A673 (cell line): ENCODE measurements at regions not wholly inside any gene's neighbourhood (a gene's known extent, or its start where the extent isn't known, plus 50 kb on each side); places are given as distances from the start of the nearest gene placed in this dataset.
A peak's percentile ranks its signal among the peaks of the same experiment; 100 is the strongest.

Experiments used
- BruUV-seq: library from RNA; stranded (reverse); fragments of 400-500 nt; replicated peaks from 2 replicates; lab custom pipeline; 2021; lab: Mats Ljungman, UMichigan
- CTCF ChIA-PET: fragments of 300-600 bp; sonication (Branson Sonifier 250); formaldehyde crosslinking; loops from one replicate; lab custom pipeline; 2022; ENCODE audit warnings: antibody characterized with exemption; lab: Charles Lee
- POLR2A ChIA-PET: fragments of 300-600 bp; sonication (Branson Sonifier 250); formaldehyde crosslinking; loops from one replicate; lab custom pipeline; 2022; ENCODE audit warnings: antibody characterized with exemption; ENCODE audit not compliant: low non-redundant PET; lab: Charles Lee
- DNase-seq: peaks from one replicate; pipeline ENCODE4 v3.0.0-alpha.2; 2015; ENCODE audit warnings: low spot score
- H3K27ac ChIP-seq: fragments of 200-600 bp; sonication (generic); 2 replicates; pipeline ENCODE4 v1.5.1; 2016; ENCODE audit warnings: mixed run types, low read depth, mild to moderate bottlenecking, mixed read lengths, antibody characterized with exemption, low read length; ENCODE audit not compliant: poor library complexity, severe bottlenecking
- H3K27me3 ChIP-seq: fragments of 200-600 bp; sonication (generic); replicated peaks from 2 replicates; pipeline ENCODE4 v1.6.1; 2017; ENCODE audit warnings: mixed run types, low read depth, mild to moderate bottlenecking, mixed read lengths, antibody characterized with exemption, low read length; ENCODE audit not compliant: insufficient read depth, poor library complexity
- H3K36me3 ChIP-seq: fragments of 200-600 bp; sonication (generic); 2 replicates; pipeline ENCODE4 v1.6.1; 2016; ENCODE audit warnings: mixed run types, mild to moderate bottlenecking, mixed read lengths, antibody characterized with exemption, low read length; ENCODE audit not compliant: insufficient read depth, poor library complexity, severe bottlenecking
- H3K4me1 ChIP-seq: fragments of 200-600 bp; sonication (generic); 2 replicates; pipeline ENCODE4 v1.6.1; 2017; ENCODE audit warnings: mixed run types, mild to moderate bottlenecking, mixed read lengths, antibody characterized with exemption, low read length; ENCODE audit not compliant: insufficient read depth, poor library complexity, severe bottlenecking
- H3K4me3 ChIP-seq: fragments of 200-600 bp; sonication (generic); 2 replicates; pipeline ENCODE4 v1.5.1; 2016; ENCODE audit warnings: low read depth, mixed run types, mild to moderate bottlenecking, mixed read lengths, low read length; ENCODE audit not compliant: poor library complexity, severe bottlenecking
- H3K9me3 ChIP-seq: fragments of 200-600 bp; sonication (generic); 2 replicates; pipeline ENCODE4 v1.6.1; 2016; ENCODE audit warnings: mixed run types, low read depth, mild to moderate bottlenecking, mixed read lengths, antibody characterized with exemption, low read length; ENCODE audit not compliant: poor library complexity, severe bottlenecking
- CTCF ChIP-seq: fragments of 300-800, 200-600 bp; sonication (generic); conservative IDR thresholded peaks from 2 replicates; pipeline ENCODE4 v1.5.1; 2017; ENCODE audit warnings: low read depth, mild to moderate bottlenecking, antibody characterized with exemption, low read length, moderate library complexity, mixed read lengths
- EZH2 ChIP-seq: fragments of 200-600 bp; sonication (generic); IDR thresholded peaks from 2 replicates; pipeline ENCODE4 v1.6.1; 2017; ENCODE audit warnings: borderline replicate concordance, low read depth, mild to moderate bottlenecking, mixed read lengths, antibody characterized with exemption, low read length; ENCODE audit not compliant: poor library complexity, severe bottlenecking
- intact Hi-C: fragments of 100-400 bp; cut with micrococcal nuclease; formaldehyde crosslinking; loops from one replicate; pipeline ENCODE4 v1.10.0; 2022; ENCODE audit not compliant: unreplicated experiment

- ChIA-PET POLR2A (no interaction called here), CTCF (no interaction called here)
- Histone ChIP-seq H3K9me3 (no peaks in the 10 kb centered on the region), H3K27me3 (no peaks in the 10 kb centered on the region), H3K27ac (no peak overlapping the region), H3K4me1 (no peaks in the 10 kb centered on the region), H3K4me3 (no peak overlapping the region), H3K36me3 (no peaks in the 10 kb centered on the region)
- BruUV-seq = no TSS peak
- TF ChIP-seq CTCF = no peak
- TF ChIP-seq EZH2 = no peak
- intact Hi-C loops = loop anchor here (10.0 kb wide), 1 partner anchor 949 kb away; no protein-coding TSS in a partner anchor
- DNase-seq = no peak
Observed at GRCh38 chr16:82265809-82266208, 95.8 kb upstream of the MPHOSPH6 start.

- H3K36me3 ChIP-seq = no peaks in the 10 kb centered on the region
- H3K27me3 ChIP-seq = no peaks in the 10 kb centered on the region
- ChIA-PET POLR2A (no interaction called here), CTCF (interaction anchor here (1.1 to 2.5 kb wide), 2 partner anchors 79 to 192 kb away, joined by 5 to 18 read pairs; no protein-coding TSS in a partner anchor)
- DNase-seq = peak; percentile 52
- no peak overlapping the region for H3K4me3 ChIP-seq
- TF ChIP-seq CTCF = no peak
- TF ChIP-seq EZH2 = no peak
- intact Hi-C loops = loop anchor here (5.0 to 10.0 kb wide), 3 partner anchors 78 to 1183 kb away; no protein-coding TSS in a partner anchor
- BruUV-seq = no TSS peak
- H3K9me3 ChIP-seq = no peaks in the 10 kb centered on the region
- no peak overlapping the region for H3K27ac ChIP-seq
- H3K4me1 ChIP-seq = no peaks in the 10 kb centered on the region
Observed at GRCh38 chr16:82264756-82265155, 94.7 kb upstream of the MPHOSPH6 start.

- peak; percentile 75 for DNase-seq
Observed at GRCh38 chr16:82263521-82264143, 93.6 kb upstream of the MPHOSPH6 start.

More at GRCh38 chr16:82263521-82264143, 93.6 kb upstream of the MPHOSPH6 start:
- CTCF ChIA-PET = interaction anchor here (0.8 to 2.5 kb wide), 5 partner anchors 9 to 376 kb away, joined by 3 to 18 read pairs (median 3); no protein-coding TSS in a partner anchor
- Histone ChIP-seq H3K4me3 (no peak overlapping the region), H3K27ac (no peak overlapping the region), H3K36me3 (no peaks in the 10 kb centered on the region), H3K27me3 (no peaks in the 10 kb centered on the region), H3K9me3 (no peaks in the 10 kb centered on the region), H3K4me1 (no peaks in the 10 kb centered on the region)
- POLR2A ChIA-PET = no interaction called here
- TF ChIP-seq CTCF (peak; percentile 96), EZH2 (no peak)
- intact Hi-C loops = loop anchor here (1.0 to 10.0 kb wide), 5 partner anchors 79 to 1184 kb away; no protein-coding TSS in a partner anchor
- no TSS peak for BruUV-seq
